ENCODE measurements at regions not wholly inside any gene's neighbourhood (a gene's known extent, or its start where the extent isn't known, plus 50 kb on each side); places are given as distances from the start of the nearest gene placed in this dataset.

DNA sequence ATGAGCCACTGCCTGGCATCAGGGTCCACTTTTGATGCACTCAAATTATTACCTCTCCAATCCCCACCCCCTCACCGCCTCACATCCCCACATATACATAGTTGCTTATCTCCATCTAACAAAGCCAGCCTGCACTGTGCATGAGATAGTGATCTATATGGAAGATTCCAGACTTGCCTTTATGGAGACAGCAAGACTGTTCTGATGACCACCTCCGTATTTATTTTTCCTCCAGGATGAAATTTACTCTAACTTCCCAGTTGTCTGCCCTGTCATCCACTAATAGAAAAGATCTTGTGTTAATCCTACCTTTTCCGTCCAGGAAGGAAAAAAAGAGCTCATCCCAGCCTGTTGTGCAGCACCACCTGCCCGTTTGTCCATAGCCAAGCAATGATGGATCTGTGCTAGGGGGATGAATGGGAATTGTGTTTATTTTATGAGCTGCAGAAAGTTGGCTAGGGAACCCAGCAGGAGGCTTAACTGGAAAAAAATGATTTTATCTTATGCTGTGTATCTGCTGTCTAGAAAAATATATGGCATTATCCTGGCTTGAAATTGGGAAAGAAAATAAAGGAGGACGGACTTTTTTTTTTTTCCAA, 114.5 kb downstream of the CD47 start:
- H3K4me1 Mint-ChIP-seq = peaks cover 55 to 65% (median 58%) of the 10 kb centered on the region in 3 donors
- DNase-seq = no peak
- H3K4me1 ChIP-seq (ENCODE audit: insufficient read depth, low read length) = peaks cover 50% of the 10 kb centered on the region
- no peaks in the 10 kb centered on the region for H3K36me3 ChIP-seq (ENCODE audit: insufficient read depth, low read length)
- H3K9me3 Mint-ChIP-seq = no peaks in the 10 kb centered on the region
- H3K4me3 Mint-ChIP-seq = peak overlapping the region in 6 of 7 donors; percentile 60 to 87 (median 70)
- CTCF ChIA-PET = interaction anchor here (0.9 to 2.2 kb wide), 5 partner anchors 10 to 318 kb away, joined by 3 to 12 read pairs (median 9); no protein-coding TSS in a partner anchor
- H3K36me3 Mint-ChIP-seq = peaks cover 0 to 6% (median 3%) of the 10 kb centered on the region in 3 donors
- H3K27me3 Mint-ChIP-seq = no peaks in the 10 kb centered on the region
- H3K27ac Mint-ChIP-seq = peak overlapping the region; percentile 30 to 97 (median 84)
- POLR2A ChIA-PET = interaction anchor here (1.1 to 1.8 kb wide), 2 partner anchors 9 to 10 kb away, joined by 3 to 4 read pairs; no protein-coding TSS in a partner anchor
- no peaks in the 10 kb centered on the region for H3K9me3 ChIP-seq (ENCODE audit: low read length)
- no peak overlapping the region for H3K27ac ChIP-seq (ENCODE audit: low read depth, low read length)
- no peaks in the 10 kb centered on the region for H3K27me3 ChIP-seq (ENCODE audit: insufficient read depth, low read length, poor library complexity, severe bottlenecking)
- peak overlapping the region; percentile 19 for H3K4me3 ChIP-seq (ENCODE audit: low read length)

DNA sequence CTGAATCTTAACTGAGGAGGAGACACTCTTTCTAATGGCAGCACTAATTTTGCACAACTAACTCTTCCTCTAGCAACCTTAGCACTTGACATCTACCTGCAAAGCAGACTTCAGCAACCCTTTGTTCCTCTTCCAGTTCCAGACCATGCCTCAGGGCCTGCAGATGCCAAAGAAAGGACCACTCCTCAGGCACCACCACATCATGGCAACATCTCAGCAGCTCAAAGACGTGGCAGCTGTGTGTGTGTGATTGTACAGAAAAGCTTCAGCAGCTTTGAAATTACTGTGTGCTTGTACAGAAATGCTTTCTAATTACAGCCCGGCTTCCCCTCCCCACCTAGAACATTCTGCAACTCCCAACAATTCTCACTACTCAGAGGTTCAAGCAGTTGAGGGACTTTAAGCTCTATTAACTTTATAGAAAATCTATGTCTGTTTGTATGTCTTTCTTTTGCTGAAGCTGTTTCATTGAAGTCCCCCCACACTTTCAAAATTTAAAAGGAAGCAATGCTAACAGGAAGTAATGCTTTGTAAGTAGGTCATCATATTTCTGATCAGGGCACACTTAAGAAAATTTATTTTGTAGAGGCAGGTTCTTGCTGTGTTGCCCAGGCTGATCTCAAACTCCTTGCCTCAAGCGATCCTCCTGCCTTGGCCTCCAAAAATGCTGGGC, 115.2 kb downstream of the CD47 start:
- no peaks in the 10 kb centered on the region for H3K27me3 Mint-ChIP-seq
- CTCF ChIA-PET = interaction anchor here (1.5 to 2.2 kb wide), 3 partner anchors 10 to 48 kb away, joined by 7 to 12 read pairs (median 9); no protein-coding TSS in a partner anchor

DNA sequence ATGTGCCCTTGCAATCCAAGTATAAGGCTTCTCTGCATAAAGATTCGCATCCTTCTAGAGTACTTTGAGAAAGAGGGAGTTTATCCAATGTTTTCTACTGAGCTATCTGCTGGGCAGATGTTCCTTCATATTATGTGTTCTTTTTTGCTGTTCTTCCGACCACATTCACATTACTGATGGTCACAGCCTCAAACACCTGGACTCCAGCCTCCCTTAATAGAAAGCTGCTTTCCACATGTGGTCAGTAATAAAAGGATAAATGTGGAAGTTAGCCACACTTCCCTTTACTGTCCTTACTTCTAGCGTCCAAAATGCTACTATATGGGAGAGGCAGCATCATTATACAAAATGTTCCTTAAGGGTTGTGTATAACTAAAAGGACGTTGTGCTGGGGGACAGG, 116.9 kb downstream of the CD47 start:
- peaks cover 45 to 50% (median 50%) of the 10 kb centered on the region in 3 donors for H3K4me1 Mint-ChIP-seq
- Histone ChIP-seq H3K4me1 (ENCODE audit: insufficient read depth, low read length) (peaks cover 42% of the 10 kb centered on the region), H3K4me3 (ENCODE audit: low read length) (no peak overlapping the region), H3K9me3 (ENCODE audit: low read length) (no peaks in the 10 kb centered on the region), H3K36me3 (ENCODE audit: insufficient read depth, low read length) (no peaks in the 10 kb centered on the region), H3K27me3 (ENCODE audit: insufficient read depth, low read length, poor library complexity, severe bottlenecking) (no peaks in the 10 kb centered on the region), H3K27ac (ENCODE audit: low read depth, low read length) (no peak overlapping the region)
- no peaks in the 10 kb centered on the region for H3K9me3 Mint-ChIP-seq
- CTCF ChIA-PET = interaction anchor here (2.2 kb wide), 1 partner anchor 46 kb away, joined by 12 read pairs; no protein-coding TSS in a partner anchor
- H3K27ac Mint-ChIP-seq = peak overlapping the region in 1 of 8 donors; percentile 61
- H3K27me3 Mint-ChIP-seq = no peaks in the 10 kb centered on the region
- H3K36me3 Mint-ChIP-seq = peaks cover 0 to 6% (median 3%) of the 10 kb centered on the region in 3 donors
- POLR2A ChIA-PET = no interaction called here
- DNase-seq = no peak
- no peak overlapping the region for H3K4me3 Mint-ChIP-seq

More for the DNA sequence above, 115.2 kb downstream of the CD47 start:
- peaks cover 50% of the 10 kb centered on the region for H3K4me1 ChIP-seq (ENCODE audit: insufficient read depth, low read length)
- no peaks in the 10 kb centered on the region for H3K9me3 ChIP-seq (ENCODE audit: low read length)
- H3K36me3 Mint-ChIP-seq = peaks cover 0 to 6% (median 3%) of the 10 kb centered on the region in 3 donors
- H3K4me3 Mint-ChIP-seq = peak overlapping the region in 6 of 7 donors; percentile 60 to 87 (median 70)
- peak overlapping the region; percentile 19 for H3K4me3 ChIP-seq (ENCODE audit: low read length)
- peak in 2 of 5 donors; percentile 6 to 8 for DNase-seq
- peak overlapping the region; percentile 30 to 97 (median 84) for H3K27ac Mint-ChIP-seq
- no peak overlapping the region for H3K27ac ChIP-seq (ENCODE audit: low read depth, low read length)
- H3K4me1 Mint-ChIP-seq = peaks cover 52 to 61% (median 58%) of the 10 kb centered on the region in 3 donors
- H3K9me3 Mint-ChIP-seq = no peaks in the 10 kb centered on the region
- no peaks in the 10 kb centered on the region for H3K36me3 ChIP-seq (ENCODE audit: insufficient read depth, low read length)
- H3K27me3 ChIP-seq (ENCODE audit: insufficient read depth, low read length, poor library complexity, severe bottlenecking) = no peaks in the 10 kb centered on the region
- POLR2A ChIA-PET = interaction anchor here (1.8 kb wide), 1 partner anchor 10 kb away, joined by 4 read pairs; no protein-coding TSS in a partner anchor

DNA sequence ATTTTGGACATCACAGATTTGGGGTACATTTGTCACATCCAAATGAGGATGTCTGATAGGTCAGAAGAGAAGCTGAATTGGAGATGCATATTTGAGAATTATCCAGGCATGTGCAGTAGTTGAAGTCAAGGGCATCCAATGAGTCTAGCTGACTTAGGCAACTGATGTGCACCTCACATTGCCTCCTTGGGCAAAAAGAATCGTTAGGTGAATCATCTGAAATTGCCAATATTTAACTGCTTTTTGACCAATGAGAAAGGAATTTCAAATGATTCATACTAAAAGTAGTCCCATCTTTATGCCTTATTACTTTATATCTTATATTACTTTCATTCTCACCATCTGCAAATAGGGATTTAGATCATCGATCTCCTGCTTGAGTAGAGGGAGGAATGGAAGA, 117.7 kb downstream of the CD47 start:
- POLR2A ChIA-PET = no interaction called here
- Histone ChIP-seq H3K27me3 (ENCODE audit: insufficient read depth, low read length, poor library complexity, severe bottlenecking) (no peaks in the 10 kb centered on the region), H3K27ac (ENCODE audit: low read depth, low read length) (no peak overlapping the region), H3K4me1 (ENCODE audit: insufficient read depth, low read length) (peaks cover 34% of the 10 kb centered on the region), H3K36me3 (ENCODE audit: insufficient read depth, low read length) (no peaks in the 10 kb centered on the region), H3K9me3 (ENCODE audit: low read length) (no peaks in the 10 kb centered on the region), H3K4me3 (ENCODE audit: low read length) (no peak overlapping the region)
- Mint-ChIP-seq H3K4me3 (no peak overlapping the region), H3K9me3 (no peaks in the 10 kb centered on the region), H3K36me3 (peaks cover 0 to 6% (median 3%) of the 10 kb centered on the region in 3 donors), H3K27me3 (no peaks in the 10 kb centered on the region), H3K4me1 (peaks cover 37 to 42% (median 42%) of the 10 kb centered on the region in 3 donors), H3K27ac (peak overlapping the region in 1 of 8 donors; percentile 79)
- CTCF ChIA-PET = interaction anchor here (1.3 kb wide), 1 partner anchor 46 kb away, joined by 3 read pairs; no protein-coding TSS in a partner anchor
- no peak for DNase-seq

DNA sequence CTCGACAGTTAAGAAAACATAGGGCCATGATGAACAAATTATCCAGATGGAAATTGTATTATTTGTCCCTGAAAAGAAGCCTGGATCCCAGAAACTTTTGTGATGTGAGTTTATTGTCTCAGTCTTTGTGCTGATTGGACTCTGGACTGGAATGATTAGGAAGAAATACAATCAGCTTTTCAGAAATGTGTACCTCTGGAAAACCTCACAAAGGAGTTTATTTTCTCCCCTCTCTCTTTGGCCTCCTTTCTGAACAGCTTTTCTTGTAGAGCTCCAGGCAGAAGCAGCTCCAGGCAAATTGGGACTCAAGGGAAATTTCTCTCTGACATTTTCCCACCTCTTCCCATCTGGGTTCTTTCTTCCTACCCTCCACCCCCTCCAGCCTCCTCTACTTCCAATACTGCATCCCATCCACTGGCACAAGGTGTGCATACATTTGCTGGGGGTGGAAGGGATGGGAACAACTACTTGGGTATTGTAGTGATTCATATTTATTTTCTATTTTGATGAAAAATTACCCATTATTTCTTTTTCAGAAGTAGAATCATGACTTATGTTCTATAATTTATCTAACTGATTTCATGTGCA, 119.7 kb downstream of the CD47 start:
- Histone ChIP-seq H3K27ac (ENCODE audit: low read depth, low read length) (no peak overlapping the region), H3K9me3 (ENCODE audit: low read length) (no peaks in the 10 kb centered on the region), H3K36me3 (ENCODE audit: insufficient read depth, low read length) (no peaks in the 10 kb centered on the region), H3K4me3 (ENCODE audit: low read length) (no peak overlapping the region), H3K4me1 (ENCODE audit: insufficient read depth, low read length) (peaks cover 13% of the 10 kb centered on the region), H3K27me3 (ENCODE audit: insufficient read depth, low read length, poor library complexity, severe bottlenecking) (no peaks in the 10 kb centered on the region)
- H3K4me3 Mint-ChIP-seq = no peak overlapping the region
- DNase-seq = no peak
- H3K36me3 Mint-ChIP-seq = peaks cover 0 to 3% (median 0%) of the 10 kb centered on the region in 3 donors
- ChIA-PET POLR2A (no interaction called here), CTCF (interaction anchor here (1.6 kb wide), 1 partner anchor 8 kb away, joined by 4 read pairs; no protein-coding TSS in a partner anchor)
- no peaks in the 10 kb centered on the region for H3K9me3 Mint-ChIP-seq
- H3K27ac Mint-ChIP-seq = peak overlapping the region in 1 of 8 donors; percentile 72
- no peaks in the 10 kb centered on the region for H3K27me3 Mint-ChIP-seq
- peaks cover 16 to 25% (median 24%) of the 10 kb centered on the region in 3 donors for H3K4me1 Mint-ChIP-seq

DNA sequence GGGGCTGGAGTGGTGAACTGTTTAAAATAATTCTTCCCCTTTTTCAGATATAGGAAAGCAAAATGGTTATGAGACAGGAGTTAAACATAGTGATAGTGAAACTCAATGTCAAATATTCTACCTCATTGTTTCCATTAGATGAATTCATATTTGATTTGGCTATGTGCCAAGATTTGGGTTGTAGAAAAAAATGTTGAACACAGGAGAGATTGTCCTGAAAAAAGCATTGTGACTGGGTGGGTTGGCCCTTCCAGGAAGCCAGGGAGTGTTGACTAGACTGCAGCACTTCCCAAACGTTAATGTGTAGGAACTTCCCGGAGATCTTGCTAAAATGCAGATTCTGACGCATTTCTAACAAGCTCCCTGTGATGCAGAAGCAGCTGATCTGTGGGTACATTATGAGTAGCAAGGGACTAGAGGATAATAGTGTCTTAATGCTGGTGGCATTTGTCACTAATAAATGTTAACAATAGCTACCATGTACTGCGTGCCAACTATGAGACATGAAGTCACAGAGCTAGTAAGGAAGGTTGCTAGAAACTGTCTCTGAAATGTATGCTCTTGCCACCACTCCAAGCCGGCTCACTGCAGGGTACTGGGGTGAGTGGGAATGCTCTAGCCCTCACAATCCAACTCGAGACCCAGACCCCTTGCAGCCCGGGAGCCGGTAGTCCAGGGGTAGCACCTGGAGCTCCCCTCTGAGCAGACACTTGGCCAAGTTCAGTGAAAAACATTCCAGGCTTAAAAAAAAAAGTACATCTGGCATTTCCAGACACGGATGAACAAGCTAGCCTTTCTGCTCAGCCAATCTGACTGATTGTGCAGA, 120.6 kb downstream of the CD47 start:
- H3K27me3 ChIP-seq (ENCODE audit: insufficient read depth, low read length, poor library complexity, severe bottlenecking) = no peaks in the 10 kb centered on the region
- H3K4me1 ChIP-seq (ENCODE audit: insufficient read depth, low read length) = peaks cover 4% of the 10 kb centered on the region
- CTCF ChIA-PET = interaction anchor here (0.9 to 1.9 kb wide), 3 partner anchors 9 to 43 kb away, joined by 3 to 5 read pairs (median 4); no protein-coding TSS in a partner anchor
- peaks cover 0 to 3% (median 0%) of the 10 kb centered on the region in 3 donors for H3K36me3 Mint-ChIP-seq
- POLR2A ChIA-PET = no interaction called here
- H3K4me3 Mint-ChIP-seq = no peak overlapping the region
- no peaks in the 10 kb centered on the region for H3K36me3 ChIP-seq (ENCODE audit: insufficient read depth, low read length)
- no peak overlapping the region for H3K4me3 ChIP-seq (ENCODE audit: low read length)
- H3K9me3 ChIP-seq (ENCODE audit: low read length) = no peaks in the 10 kb centered on the region
- peak overlapping the region in 2 of 8 donors; percentile 27 to 29 for H3K27ac Mint-ChIP-seq
- no peak for DNase-seq
- peaks cover 8 to 16% (median 16%) of the 10 kb centered on the region in 3 donors for H3K4me1 Mint-ChIP-seq
- H3K27ac ChIP-seq (ENCODE audit: low read depth, low read length) = no peak overlapping the region
- H3K9me3 Mint-ChIP-seq = no peaks in the 10 kb centered on the region
- H3K27me3 Mint-ChIP-seq = no peaks in the 10 kb centered on the region

DNA sequence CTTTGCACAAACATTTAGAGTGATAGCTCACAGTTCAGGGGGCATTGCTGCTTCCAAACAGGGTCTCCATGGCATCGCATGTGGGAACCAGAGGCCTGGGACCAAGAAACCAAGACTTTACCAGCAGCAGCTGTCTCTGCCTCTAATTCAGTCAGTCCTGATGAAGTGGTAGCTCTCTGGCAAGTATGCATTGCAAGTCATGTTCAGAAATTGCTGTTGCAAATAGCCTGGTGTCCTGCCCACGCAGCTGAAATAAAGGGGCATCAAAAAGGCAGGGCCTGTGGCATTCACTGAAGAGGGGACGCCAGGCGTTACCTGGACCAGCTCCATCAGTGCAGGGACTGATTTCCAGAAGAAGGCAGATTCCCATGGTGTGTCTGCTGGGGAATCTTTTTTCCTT, 121.3 kb downstream of the CD47 start:
- H3K9me3 Mint-ChIP-seq = no peaks in the 10 kb centered on the region
- Histone ChIP-seq H3K27ac (ENCODE audit: low read depth, low read length) (no peak overlapping the region), H3K9me3 (ENCODE audit: low read length) (no peaks in the 10 kb centered on the region), H3K36me3 (ENCODE audit: insufficient read depth, low read length) (no peaks in the 10 kb centered on the region), H3K27me3 (ENCODE audit: insufficient read depth, low read length, poor library complexity, severe bottlenecking) (no peaks in the 10 kb centered on the region), H3K4me3 (ENCODE audit: low read length) (no peak overlapping the region), H3K4me1 (ENCODE audit: insufficient read depth, low read length) (no peaks in the 10 kb centered on the region)
- CTCF ChIA-PET = interaction anchor here (0.9 to 2.0 kb wide), 3 partner anchors 10 to 42 kb away, joined by 3 to 5 read pairs (median 4); no protein-coding TSS in a partner anchor
- no peak overlapping the region for H3K27ac Mint-ChIP-seq
- no peak for DNase-seq
- peaks cover 0 to 3% (median 0%) of the 10 kb centered on the region in 3 donors for H3K36me3 Mint-ChIP-seq
- H3K4me1 Mint-ChIP-seq = peaks cover 4 to 10% (median 9%) of the 10 kb centered on the region in 3 donors
- H3K4me3 Mint-ChIP-seq = no peak overlapping the region
- no peaks in the 10 kb centered on the region for H3K27me3 Mint-ChIP-seq
- POLR2A ChIA-PET = no interaction called here

Measured in CD8-positive, alpha-beta memory T cell (primary cell).